ENCODE measurements at regions not wholly inside any gene's neighbourhood (a gene's known extent, or its start where the extent isn't known, plus 50 kb on each side); places are given as distances from the start of the nearest gene placed in this dataset.

GRCh38 chr11:134481135-134481534 lies 69.1 kb upstream of the B3GAT1 start:
- no peak overlapping the region for H3K4me3 ChIP-seq
- WGBS, 2 donors (ENCODE audit: low coverage in 1 of 2) = 57% methylated on average over 1 of the region's 3 CpGs; no CpG with 5 or more reads in 1 of the 2 donors
- TF ChIP-seq POLR2A (IDR thresholded peaks at IDR 0.05) (no peak), CTCF (IDR thresholded peaks at IDR 0.05) (no peak), EP300 (IDR thresholded peaks at IDR 0.05) (no peak), POLR2AphosphoS5 (IDR thresholded peaks at IDR 0.05) (no peak)
- no peak overlapping the region for H3K27ac ChIP-seq
- no peaks in the 10 kb centered on the region for H3K4me1 ChIP-seq
- ATAC-seq = no peak
- peaks cover 45% of the 10 kb centered on the region for H3K27me3 ChIP-seq
- no peaks in the 10 kb centered on the region for H3K36me3 ChIP-seq
- H3K9me3 ChIP-seq = no peaks in the 10 kb centered on the region

- Histone ChIP-seq H3K27me3 (peaks cover 54% of the 10 kb centered on the region), H3K9me3 (no peaks in the 10 kb centered on the region), H3K4me1 (no peaks in the 10 kb centered on the region), H3K36me3 (no peaks in the 10 kb centered on the region), H3K4me3 (no peak overlapping the region), H3K27ac (no peak overlapping the region)
- no peak for ATAC-seq
- TF ChIP-seq POLR2A (IDR thresholded peaks at IDR 0.05) = no peak
- TF ChIP-seq EP300 (IDR thresholded peaks at IDR 0.05) = no peak
- no peak for TF ChIP-seq CTCF (IDR thresholded peaks at IDR 0.05)
- no peak for TF ChIP-seq POLR2AphosphoS5 (IDR thresholded peaks at IDR 0.05)
- 20 to 40% methylated on average over 1 of the region's 5 CpGs for WGBS, 2 donors (ENCODE audit: low coverage in 1 of 2)
These were observed 68.2 kb upstream of the B3GAT1 start for GRCh38 chr11:134480136-134480712.

GRCh38 chr11:134479206-134480135 lies 67.4 kb upstream of the B3GAT1 start:
- no peak for ATAC-seq
- WGBS, 2 donors (ENCODE audit: low coverage in 1 of 2) = 76 to 77% methylated on average over 9 to 17 of the region's 21 CpGs
- no peak for TF ChIP-seq EP300 (IDR thresholded peaks at IDR 0.05)
- TF ChIP-seq CTCF (IDR thresholded peaks at IDR 0.05) = no peak

GRCh38 chr11:134478611-134479010 lies 66.6 kb upstream of the B3GAT1 start:
- peaks cover 70% of the 10 kb centered on the region for H3K27me3 ChIP-seq
- no peaks in the 10 kb centered on the region for H3K4me1 ChIP-seq
- no peak for TF ChIP-seq POLR2A (IDR thresholded peaks at IDR 0.05)
- TF ChIP-seq EP300 (IDR thresholded peaks at IDR 0.05) = no peak
- TF ChIP-seq CTCF (IDR thresholded peaks at IDR 0.05) = no peak
- no peak for TF ChIP-seq POLR2AphosphoS5 (IDR thresholded peaks at IDR 0.05)
- H3K27ac ChIP-seq = no peak overlapping the region
- ATAC-seq = no peak
- H3K4me3 ChIP-seq = no peak overlapping the region
- 17 to 39% methylated on average over 1 to 2 of the region's 2 CpGs for WGBS, 2 donors (ENCODE audit: low coverage in 1 of 2)
- no peaks in the 10 kb centered on the region for H3K9me3 ChIP-seq
- no peaks in the 10 kb centered on the region for H3K36me3 ChIP-seq

More at GRCh38 chr11:134479206-134480135, 67.4 kb upstream of the B3GAT1 start:
- Histone ChIP-seq H3K9me3 (no peaks in the 10 kb centered on the region), H3K4me3 (no peak overlapping the region), H3K27me3 (peaks cover 62% of the 10 kb centered on the region), H3K4me1 (no peaks in the 10 kb centered on the region), H3K36me3 (no peaks in the 10 kb centered on the region), H3K27ac (no peak overlapping the region)

GRCh38 chr11:134478176-134478575 lies 66.1 kb upstream of the B3GAT1 start:
- TF ChIP-seq POLR2AphosphoS5 (IDR thresholded peaks at IDR 0.05) = no peak
- TF ChIP-seq EP300 (IDR thresholded peaks at IDR 0.05) = no peak
- TF ChIP-seq CTCF (IDR thresholded peaks at IDR 0.05) = no peak
- no peak for TF ChIP-seq POLR2A (IDR thresholded peaks at IDR 0.05)
- Histone ChIP-seq H3K27ac (no peak overlapping the region), H3K27me3 (peaks cover 75% of the 10 kb centered on the region), H3K4me1 (no peaks in the 10 kb centered on the region), H3K36me3 (no peaks in the 10 kb centered on the region), H3K4me3 (no peak overlapping the region), H3K9me3 (no peaks in the 10 kb centered on the region)
- ATAC-seq = no peak
- 50 to 100% methylated on average over 1 to 2 of the region's 7 CpGs for WGBS, 2 donors (ENCODE audit: low coverage in 1 of 2)
